HG02885 (cell line): ENCODE measurements at regions not wholly inside any gene's neighbourhood (a gene's known extent, or its start where the extent isn't known, plus 50 kb on each side); places are given as distances from the start of the nearest gene placed in this dataset.

Experiments used
- ATAC-seq: cut with Tn5 transposase; IDR thresholded peaks from one replicate; pipeline ENCODE4 v1.9.1; 2021; ENCODE audit warnings: mild to moderate bottlenecking; ENCODE audit not compliant: unreplicated experiment, poor library complexity

- ATAC-seq, result no peak
Measured at GRCh38 chrX:4193500-4194155, 480.2 kb upstream of the PRKX start.

- ATAC-seq, result no peak
Measured at GRCh38 chrX:4186331-4186730, 472.9 kb upstream of the PRKX start.

- no peak for ATAC-seq
Measured at GRCh38 chrX:4185086-4185485, 471.6 kb upstream of the PRKX start.

GRCh38 chrX:4182408-4182806 is 469.0 kb upstream of the PRKX start:
- no peak for ATAC-seq

- ATAC-seq, result no peak
Measured at GRCh38 chrX:4181782-4182407, 468.4 kb upstream of the PRKX start.

GRCh38 chrX:4179031-4179430 is 465.6 kb upstream of the PRKX start:
- no peak for ATAC-seq

GRCh38 chrX:4175221-4175620 is 461.8 kb upstream of the PRKX start:
- ATAC-seq, result no peak

GRCh38 chrX:4173743-4174142 is 460.3 kb upstream of the PRKX start:
- ATAC-seq, result no peak

GRCh38 chrX:4151798-4152197 is 438.3 kb upstream of the PRKX start:
- ATAC-seq, result no peak

GRCh38 chrX:4150259-4150658 is 436.8 kb upstream of the PRKX start:
- ATAC-seq, result no peak

GRCh38 chrX:4129626-4130025 is 416.2 kb upstream of the PRKX start:
- ATAC-seq, result no peak

GRCh38 chrX:4118666-4119530 is 405.4 kb upstream of the PRKX start:
- ATAC-seq, result no peak

- no peak for ATAC-seq
Measured at GRCh38 chrX:4110964-4111363, 397.5 kb upstream of the PRKX start.

GRCh38 chrX:4094926-4095325 is 381.5 kb upstream of the PRKX start:
- no peak for ATAC-seq

GRCh38 chrX:4091046-4091760 is 377.8 kb upstream of the PRKX start:
- no peak for ATAC-seq

- ATAC-seq, result no peak
Measured at GRCh38 chrX:4059893-4060292, 346.4 kb upstream of the PRKX start.

- no peak for ATAC-seq
Measured at GRCh38 chrX:4043951-4044350, 330.5 kb upstream of the PRKX start.

GRCh38 chrX:4035874-4036273 is 322.4 kb upstream of the PRKX start:
- ATAC-seq, result no peak

GRCh38 chrX:4028151-4028550 is 314.7 kb upstream of the PRKX start:
- ATAC-seq, result no peak

- ATAC-seq, result no peak
Measured at GRCh38 chrX:4005281-4005680, 291.8 kb upstream of the PRKX start.

- no peak for ATAC-seq
Measured at GRCh38 chrX:4004822-4005221, 291.4 kb upstream of the PRKX start.
